ENCODE measurements at regions not wholly inside any gene's neighbourhood (a gene's known extent, or its start where the extent isn't known, plus 50 kb on each side); places are given as distances from the start of the nearest gene placed in this dataset.

- no peaks in the 10 kb centered on the region for H3K9me3 Mint-ChIP-seq
- H3K27ac ChIP-seq (ENCODE audit: low read length) = no peak overlapping the region
- no peaks in the 10 kb centered on the region for H3K4me1 Mint-ChIP-seq
- H3K27me3 ChIP-seq (ENCODE audit: control insufficient read depth, insufficient read depth, low read length) = no peaks in the 10 kb centered on the region
- H3K36me3 Mint-ChIP-seq = no peaks in the 10 kb centered on the region
- ATAC-seq (no peak), DNase-seq (no peak)
- TF ChIP-seq CTCF (IDR thresholded peaks at IDR 0.05) = no peak
- intact Hi-C loops (cut with micrococcal nuclease) = no loop called here
- H3K36me3 ChIP-seq (ENCODE audit: control insufficient read depth, insufficient read depth, low read length) = no peaks in the 10 kb centered on the region
- H3K4me3 Mint-ChIP-seq = no peak overlapping the region
- no peaks in the 10 kb centered on the region for H3K4me1 ChIP-seq (ENCODE audit: control insufficient read depth, insufficient read depth, low read length)
- no peaks in the 10 kb centered on the region for H3K27me3 Mint-ChIP-seq (ENCODE audit: low read depth in 2 of 2)
- no peaks in the 10 kb centered on the region for H3K9me3 ChIP-seq (ENCODE audit: control insufficient read depth, insufficient read depth, low read length)
- WGBS (ENCODE audit: insufficient coverage) = 81% methylated on average over 2 of the region's 3 CpGs
- no peak overlapping the region for H3K27ac Mint-ChIP-seq
- no peak overlapping the region for H3K4me3 ChIP-seq (ENCODE audit: low read length)
Measured at GRCh38 chr7:115088893-115089292, 167.0 kb downstream of the MDFIC start.

GRCh38 chr7:115087437-115087836, 165.5 kb downstream of the MDFIC start:
- no peak for DNase-seq
- Histone ChIP-seq H3K4me1 (ENCODE audit: control insufficient read depth, insufficient read depth, low read length) (no peaks in the 10 kb centered on the region), H3K4me3 (ENCODE audit: low read length) (no peak overlapping the region), H3K9me3 (ENCODE audit: control insufficient read depth, insufficient read depth, low read length) (no peaks in the 10 kb centered on the region), H3K27ac (ENCODE audit: low read length) (no peak overlapping the region), H3K27me3 (ENCODE audit: control insufficient read depth, insufficient read depth, low read length) (no peaks in the 10 kb centered on the region), H3K36me3 (ENCODE audit: control insufficient read depth, insufficient read depth, low read length) (no peaks in the 10 kb centered on the region)
- Mint-ChIP-seq H3K27me3 (ENCODE audit: low read depth in 2 of 2) (no peaks in the 10 kb centered on the region), H3K27ac (no peak overlapping the region), H3K36me3 (no peaks in the 10 kb centered on the region), H3K4me3 (no peak overlapping the region), H3K9me3 (no peaks in the 10 kb centered on the region), H3K4me1 (no peaks in the 10 kb centered on the region)
- intact Hi-C loops (cut with micrococcal nuclease) = no loop called here
- WGBS (ENCODE audit: insufficient coverage) = 97% methylated on average over 2 of the region's 2 CpGs
- no peak for ATAC-seq
- TF ChIP-seq CTCF (IDR thresholded peaks at IDR 0.05) = no peak

- H3K4me3 ChIP-seq (ENCODE audit: low read length) = no peak overlapping the region
- no peak for TF ChIP-seq CTCF (IDR thresholded peaks at IDR 0.05)
- H3K9me3 ChIP-seq (ENCODE audit: control insufficient read depth, insufficient read depth, low read length) = no peaks in the 10 kb centered on the region
- Mint-ChIP-seq H3K36me3 (no peaks in the 10 kb centered on the region), H3K27me3 (ENCODE audit: low read depth in 2 of 2) (no peaks in the 10 kb centered on the region), H3K9me3 (no peaks in the 10 kb centered on the region), H3K4me1 (no peaks in the 10 kb centered on the region), H3K4me3 (no peak overlapping the region), H3K27ac (no peak overlapping the region)
- no peak overlapping the region for H3K27ac ChIP-seq (ENCODE audit: low read length)
- WGBS (ENCODE audit: insufficient coverage) = 90% methylated on average over 3 of the region's 3 CpGs
- no peaks in the 10 kb centered on the region for H3K4me1 ChIP-seq (ENCODE audit: control insufficient read depth, insufficient read depth, low read length)
- no peaks in the 10 kb centered on the region for H3K27me3 ChIP-seq (ENCODE audit: control insufficient read depth, insufficient read depth, low read length)
- no peaks in the 10 kb centered on the region for H3K36me3 ChIP-seq (ENCODE audit: control insufficient read depth, insufficient read depth, low read length)
- intact Hi-C loops (cut with micrococcal nuclease) = no loop called here
- ATAC-seq (no peak), DNase-seq (no peak)
Measured at GRCh38 chr7:115086146-115086841, 164.4 kb downstream of the MDFIC start.

- H3K27ac ChIP-seq (ENCODE audit: low read length) = no peak overlapping the region
- H3K36me3 ChIP-seq (ENCODE audit: control insufficient read depth, insufficient read depth, low read length) = no peaks in the 10 kb centered on the region
- DNase-seq = no peak
- Mint-ChIP-seq H3K36me3 (no peaks in the 10 kb centered on the region), H3K9me3 (no peaks in the 10 kb centered on the region), H3K4me3 (no peak overlapping the region), H3K27me3 (ENCODE audit: low read depth in 2 of 2) (no peaks in the 10 kb centered on the region), H3K4me1 (no peaks in the 10 kb centered on the region), H3K27ac (no peak overlapping the region)
- no peaks in the 10 kb centered on the region for H3K4me1 ChIP-seq (ENCODE audit: control insufficient read depth, insufficient read depth, low read length)
- ATAC-seq = no peak
- H3K4me3 ChIP-seq (ENCODE audit: low read length) = no peak overlapping the region
- H3K27me3 ChIP-seq (ENCODE audit: control insufficient read depth, insufficient read depth, low read length) = no peaks in the 10 kb centered on the region
- intact Hi-C loops (cut with micrococcal nuclease) = no loop called here
- H3K9me3 ChIP-seq (ENCODE audit: control insufficient read depth, insufficient read depth, low read length) = no peaks in the 10 kb centered on the region
- TF ChIP-seq CTCF (IDR thresholded peaks at IDR 0.05) = no peak
- WGBS (ENCODE audit: insufficient coverage) = 85% methylated on average over 3 of the region's 3 CpGs
Measured at GRCh38 chr7:115085421-115085820, 163.5 kb downstream of the MDFIC start.

All from natural killer cell (primary cell).